Lung (tissue), 11 donors: ENCODE measurements at regions not wholly inside any gene's neighbourhood (a gene's known extent, or its start where the extent isn't known, plus 50 kb on each side); places are given as distances from the start of the nearest gene placed in this dataset.
"Not testable (repeated sequence)": the region's sequence is repeated elsewhere in the genome, so short reads cannot be mapped to it uniquely, and the experiment has no call there.

Experiments
- ATAC-seq: fragments of 200-7000 bp; cut with Tn5 transposase; one replicate; pipeline ENCODE4 v1.9.1; 2020; ENCODE audit warnings: moderate number of reproducible peaks; ENCODE audit not compliant: insufficient read depth, low FRiP score
- DNase-seq, 3 donors: peaks; one replicate each; pipeline ENCODE4 v3.0.0-alpha.2; 2013 to 2017
- H3K27ac ChIP-seq, 2 donors: one replicate each; pipeline ENCODE4 v1.5.1; 2013; ENCODE audit warnings: mild to moderate bottlenecking in 2 of 2, moderate library complexity in 2 of 2, control low read depth in 1 of 2, inconsistent platforms in 1 of 2, low read depth in 1 of 2, low read length in 1 of 2
- H3K27me3 ChIP-seq, 3 donors: one replicate each; pipeline ENCODE4 v1.5.1; 2013; ENCODE audit warnings: low read length in 2 of 3; ENCODE audit not compliant: control insufficient read depth in 3 of 3, insufficient read depth in 3 of 3
- H3K36me3 ChIP-seq, 4 donors: one replicate each; pipeline ENCODE4 v1.5.1; 2013; ENCODE audit warnings: low read length in 4 of 4, mild to moderate bottlenecking in 1 of 4, moderate library complexity in 1 of 4; ENCODE audit not compliant: control insufficient read depth in 4 of 4, insufficient read depth in 4 of 4
- H3K4me1 ChIP-seq, 5 donors: one replicate each; pipeline ENCODE4 v1.5.1; 2013; ENCODE audit warnings: low read length in 5 of 5, mild to moderate bottlenecking in 2 of 5, moderate library complexity in 1 of 5; ENCODE audit not compliant: control insufficient read depth in 5 of 5, insufficient read depth in 5 of 5
- H3K4me3 ChIP-seq: one replicate; pipeline ENCODE4 v1.5.1; 2013; ENCODE audit warnings: mild to moderate bottlenecking, control low read depth, moderate library complexity
- H3K9ac ChIP-seq, 2 donors: one replicate each; pipeline ENCODE4 v1.5.1; 2013; ENCODE audit warnings: low read length in 2 of 2, control low read depth in 1 of 2; ENCODE audit not compliant: insufficient read depth in 1 of 2
- H3K9me3 ChIP-seq, 4 donors: one replicate each; pipeline ENCODE4 v1.5.1; 2013; ENCODE audit warnings: low read length in 3 of 4, mild to moderate bottlenecking in 1 of 4, moderate library complexity in 1 of 4; ENCODE audit not compliant: control insufficient read depth in 4 of 4, insufficient read depth in 3 of 4
- WGBS, 2 donors: extraction: QIAGEN DNeasy Blood & Tissue Kit; methylation state at CpG; one replicate each; pipeline ENCODE4 v1.1.7; 2013; 5-methylcytosine and 5-hydroxymethylcytosine counted together
- TF ChIP-seq, protein P1 (sequence below): IDR thresholded peaks from 2 replicates; pipeline ENCODE4 v1.5.1; 2012; ENCODE audit warnings: mild to moderate bottlenecking; ENCODE audit errors: control extremely low read depth, extremely low read depth
- donor health status: control.
- donor health status: control.
- donor health status: Bipolar disorder and iron deficiency.
- donor health status: healthy.
- donor health status: DM: yes; HTN: yes; CAD: no.

DNA sequence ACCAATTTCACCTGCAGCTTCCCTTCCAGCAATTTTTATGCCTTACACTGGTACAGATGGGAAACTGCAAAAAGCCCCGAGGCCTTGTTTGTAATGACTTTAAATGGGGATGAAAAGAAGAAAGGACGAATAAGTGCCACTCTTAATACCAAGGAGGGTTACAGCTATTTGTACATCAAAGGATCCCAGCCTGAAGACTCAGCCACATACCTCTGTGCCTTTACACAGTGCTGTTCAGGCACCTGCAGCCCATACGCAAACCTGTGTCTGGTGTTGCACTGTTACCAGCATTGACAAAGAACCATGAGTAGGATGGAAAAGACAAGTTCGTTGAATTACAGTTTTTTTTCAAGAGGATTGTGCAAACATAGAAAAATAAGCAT, 432.0 kb upstream of the OR4E1 start:
- Histone ChIP-seq H3K9ac (no peak overlapping the region), H3K4me1 (peaks cover 0 to 7% (median 0%) of the 10 kb centered on the region in 5 donors), H3K27ac (no peak overlapping the region), H3K27me3 (no peaks in the 10 kb centered on the region), H3K36me3 (no peaks in the 10 kb centered on the region), H3K4me3 (no peak overlapping the region), H3K9me3 (no peaks in the 10 kb centered on the region)
- TF ChIP-seq, protein P1, sequence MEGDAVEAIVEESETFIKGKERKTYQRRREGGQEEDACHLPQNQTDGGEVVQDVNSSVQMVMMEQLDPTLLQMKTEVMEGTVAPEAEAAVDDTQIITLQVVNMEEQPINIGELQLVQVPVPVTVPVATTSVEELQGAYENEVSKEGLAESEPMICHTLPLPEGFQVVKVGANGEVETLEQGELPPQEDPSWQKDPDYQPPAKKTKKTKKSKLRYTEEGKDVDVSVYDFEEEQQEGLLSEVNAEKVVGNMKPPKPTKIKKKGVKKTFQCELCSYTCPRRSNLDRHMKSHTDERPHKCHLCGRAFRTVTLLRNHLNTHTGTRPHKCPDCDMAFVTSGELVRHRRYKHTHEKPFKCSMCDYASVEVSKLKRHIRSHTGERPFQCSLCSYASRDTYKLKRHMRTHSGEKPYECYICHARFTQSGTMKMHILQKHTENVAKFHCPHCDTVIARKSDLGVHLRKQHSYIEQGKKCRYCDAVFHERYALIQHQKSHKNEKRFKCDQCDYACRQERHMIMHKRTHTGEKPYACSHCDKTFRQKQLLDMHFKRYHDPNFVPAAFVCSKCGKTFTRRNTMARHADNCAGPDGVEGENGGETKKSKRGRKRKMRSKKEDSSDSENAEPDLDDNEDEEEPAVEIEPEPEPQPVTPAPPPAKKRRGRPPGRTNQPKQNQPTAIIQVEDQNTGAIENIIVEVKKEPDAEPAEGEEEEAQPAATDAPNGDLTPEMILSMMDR, result no peak
- WGBS, 2 donors, result 53 to 80% methylated on average over 4 of the region's 4 CpGs
- DNase-seq (no peak), ATAC-seq (no peak)

DNA sequence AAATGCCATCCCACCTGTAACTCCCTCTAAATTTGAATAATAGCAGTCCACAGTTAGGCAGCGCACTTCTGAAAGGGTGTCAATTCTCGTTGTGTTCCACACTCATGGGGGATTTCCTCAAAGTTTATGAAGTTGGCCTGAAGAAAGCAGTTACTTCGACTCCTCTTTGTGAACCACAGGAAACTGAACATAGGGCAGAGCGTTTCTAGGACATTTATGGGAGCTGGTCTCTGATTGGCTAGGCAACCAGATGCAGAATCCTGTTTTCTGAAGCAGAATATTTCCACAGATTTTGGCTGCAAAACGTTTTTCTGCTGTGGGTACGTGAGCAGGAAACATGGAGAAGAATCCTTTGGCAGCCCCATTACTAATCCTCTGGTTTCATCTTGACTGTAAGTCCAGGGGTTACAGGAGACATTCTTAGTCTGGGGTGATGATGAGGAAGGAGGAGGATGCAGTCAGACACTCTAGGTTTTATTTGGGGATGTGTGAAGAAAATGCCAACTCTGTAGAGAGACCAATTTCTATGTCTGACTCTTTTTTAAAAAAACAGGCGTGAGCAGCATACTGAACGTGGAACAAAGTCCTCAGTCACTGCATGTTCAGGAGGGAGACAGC, 431.5 kb upstream of the OR4E1 start:
- H3K4me3 ChIP-seq, result no peak overlapping the region
- H3K9ac ChIP-seq, result no peak overlapping the region
- no peaks in the 10 kb centered on the region for H3K27me3 ChIP-seq
- H3K4me1 ChIP-seq, result peaks cover 0 to 7% (median 0%) of the 10 kb centered on the region in 5 donors
- no peaks in the 10 kb centered on the region for H3K9me3 ChIP-seq
- no peak for ATAC-seq
- no peak overlapping the region for H3K27ac ChIP-seq
- TF ChIP-seq, protein P1, result no peak
- 41 to 43% methylated on average over 8 of the region's 8 CpGs for WGBS, 2 donors
- H3K36me3 ChIP-seq, result no peaks in the 10 kb centered on the region
- DNase-seq, result peak in 2 of 3 donors; percentile 17 to 51

DNA sequence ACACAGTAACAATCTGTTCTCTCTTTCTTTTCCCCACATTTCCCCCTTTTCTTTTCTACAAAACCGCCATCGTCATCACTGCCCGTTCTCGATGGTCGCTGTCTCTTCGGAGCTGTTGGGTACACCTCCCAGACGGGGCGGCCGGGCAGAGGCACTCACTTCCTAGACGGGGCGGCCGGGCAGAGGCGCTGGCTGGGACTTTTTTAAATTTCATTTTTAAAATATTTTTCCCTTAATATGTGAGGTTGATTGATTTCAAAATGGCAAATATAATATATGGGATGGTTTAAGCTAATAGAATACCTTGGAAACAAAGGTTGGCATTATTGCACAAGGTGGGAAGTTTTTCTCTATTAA, 427.1 kb upstream of the OR4E1 start:
- WGBS, 2 donors, result 92 to 96% methylated on average over 13 of the region's 13 CpGs
- H3K4me3 ChIP-seq, H3K27ac ChIP-seq, H3K36me3 ChIP-seq, ATAC-seq, H3K9me3 ChIP-seq, DNase-seq, H3K27me3 ChIP-seq, H3K9ac ChIP-seq: not testable (repeated sequence)
- H3K4me1 ChIP-seq, result peaks cover 0 to 18% (median 6%) of the 10 kb centered on the region in 5 donors

DNA sequence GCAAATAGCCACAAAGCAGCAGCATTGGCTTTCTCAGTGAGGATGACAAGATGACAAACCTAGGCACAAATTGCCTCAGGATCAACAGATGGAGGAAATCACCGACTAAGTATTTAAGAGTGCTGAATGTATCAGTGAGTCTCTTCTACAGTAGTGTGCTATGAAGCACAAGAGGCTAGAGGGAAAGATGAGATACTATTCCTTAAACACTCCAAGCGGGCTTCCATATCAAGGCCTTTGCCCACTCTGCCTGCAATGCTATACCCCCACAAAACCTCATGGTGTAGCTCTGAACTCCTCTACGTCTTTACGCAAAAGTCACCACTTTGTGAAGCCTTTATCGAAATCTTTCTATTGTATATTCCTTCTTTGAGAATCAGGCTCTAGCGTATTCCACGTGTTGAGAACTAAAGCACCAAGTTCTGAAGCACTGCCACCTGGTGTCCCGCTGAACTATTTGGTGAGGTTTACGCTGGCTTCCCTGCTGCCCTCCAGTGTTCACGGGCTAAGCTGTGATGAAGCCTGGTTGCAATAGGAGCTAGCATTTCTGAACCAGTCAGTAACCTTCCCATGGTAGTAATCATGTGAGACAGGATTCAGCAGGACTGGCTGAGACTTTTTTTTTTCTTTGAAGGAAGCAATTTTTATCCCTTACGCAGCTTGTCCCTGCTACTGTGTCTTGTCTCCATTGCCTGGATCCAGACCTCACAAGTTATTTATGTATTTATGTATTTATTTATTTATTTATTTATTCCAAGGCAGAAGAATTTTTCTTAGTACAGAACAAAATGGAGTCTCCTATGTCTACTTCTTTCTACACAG, 426.5 kb upstream of the OR4E1 start:
- H3K4me3 ChIP-seq, result no peak overlapping the region
- peaks cover 0 to 24% (median 9%) of the 10 kb centered on the region in 5 donors for H3K4me1 ChIP-seq
- DNase-seq, result peak; percentile 85 to 93 (median 89)
- ATAC-seq, result no peak
- no peaks in the 10 kb centered on the region for H3K9me3 ChIP-seq
- H3K27ac ChIP-seq, result no peak overlapping the region
- WGBS, 2 donors, result 26 to 30% methylated on average over 11 of the region's 11 CpGs
- H3K36me3 ChIP-seq, result no peaks in the 10 kb centered on the region
- TF ChIP-seq, protein P1, result no peak
- H3K9ac ChIP-seq, result no peak overlapping the region
- no peaks in the 10 kb centered on the region for H3K27me3 ChIP-seq
